ENCODE measurements at regions not wholly inside any gene's neighbourhood (a gene's known extent, or its start where the extent isn't known, plus 50 kb on each side); places are given as distances from the start of the nearest gene placed in this dataset.

DNA sequence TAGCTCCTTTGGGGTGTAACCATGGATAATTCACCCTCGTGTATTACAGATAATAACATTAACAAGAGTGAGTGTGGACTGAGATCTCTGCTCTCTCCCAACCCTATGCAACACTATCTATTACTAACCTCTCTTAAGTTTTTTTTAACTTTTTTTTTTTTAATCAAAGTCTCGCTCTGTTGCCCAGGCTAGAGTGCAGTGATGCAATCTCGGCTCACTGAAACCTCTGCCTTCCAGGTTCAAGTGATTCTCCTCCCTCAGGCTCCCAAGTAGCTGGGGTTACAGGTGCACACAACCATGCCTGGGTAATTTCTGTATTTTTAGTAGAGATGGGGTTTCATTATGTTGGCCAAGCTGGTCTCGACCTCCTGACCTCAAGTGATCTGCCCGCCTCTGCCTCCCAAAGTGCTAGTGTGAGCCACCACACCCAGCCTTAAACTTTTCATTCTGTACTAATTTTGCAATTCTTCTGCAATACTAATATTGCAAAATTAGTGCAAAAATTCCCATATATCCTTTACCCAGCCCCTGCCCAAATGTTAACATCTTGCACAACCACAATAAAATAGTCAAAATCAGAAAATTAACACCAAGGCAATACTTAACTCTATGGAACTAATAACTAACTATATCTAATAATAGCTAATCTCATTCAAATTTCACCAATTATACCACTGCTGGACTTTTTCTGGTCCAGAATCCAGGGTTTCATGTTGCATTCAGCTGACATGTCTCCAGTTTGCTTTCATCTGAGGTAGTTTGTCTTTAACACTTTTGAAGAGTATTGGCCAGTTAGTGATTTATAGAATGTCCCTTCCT is 66.5 kb upstream of the TCF7L2 start:
- no peak overlapping the region for H3K27ac ChIP-seq
- TF ChIP-seq, protein P1, sequence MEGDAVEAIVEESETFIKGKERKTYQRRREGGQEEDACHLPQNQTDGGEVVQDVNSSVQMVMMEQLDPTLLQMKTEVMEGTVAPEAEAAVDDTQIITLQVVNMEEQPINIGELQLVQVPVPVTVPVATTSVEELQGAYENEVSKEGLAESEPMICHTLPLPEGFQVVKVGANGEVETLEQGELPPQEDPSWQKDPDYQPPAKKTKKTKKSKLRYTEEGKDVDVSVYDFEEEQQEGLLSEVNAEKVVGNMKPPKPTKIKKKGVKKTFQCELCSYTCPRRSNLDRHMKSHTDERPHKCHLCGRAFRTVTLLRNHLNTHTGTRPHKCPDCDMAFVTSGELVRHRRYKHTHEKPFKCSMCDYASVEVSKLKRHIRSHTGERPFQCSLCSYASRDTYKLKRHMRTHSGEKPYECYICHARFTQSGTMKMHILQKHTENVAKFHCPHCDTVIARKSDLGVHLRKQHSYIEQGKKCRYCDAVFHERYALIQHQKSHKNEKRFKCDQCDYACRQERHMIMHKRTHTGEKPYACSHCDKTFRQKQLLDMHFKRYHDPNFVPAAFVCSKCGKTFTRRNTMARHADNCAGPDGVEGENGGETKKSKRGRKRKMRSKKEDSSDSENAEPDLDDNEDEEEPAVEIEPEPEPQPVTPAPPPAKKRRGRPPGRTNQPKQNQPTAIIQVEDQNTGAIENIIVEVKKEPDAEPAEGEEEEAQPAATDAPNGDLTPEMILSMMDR (conservative IDR thresholded peaks at IDR 0.05): no peak

DNA sequence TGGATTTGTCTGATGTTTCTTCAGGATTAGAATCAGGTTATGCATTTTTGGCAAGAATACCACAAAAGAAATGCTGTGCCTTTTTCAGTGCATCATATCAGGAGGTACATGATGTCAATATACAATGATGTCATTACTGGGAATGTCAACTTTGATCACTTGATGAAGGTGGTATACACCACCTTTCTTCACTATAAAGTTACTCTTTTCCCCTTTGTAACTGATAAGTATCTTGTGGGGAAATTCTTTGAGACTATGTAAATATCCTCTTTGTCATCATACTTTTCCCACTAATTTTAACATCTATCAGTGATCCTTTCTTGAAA is 65.9 kb upstream of the TCF7L2 start:
- no peak overlapping the region for H3K27ac ChIP-seq
- TF ChIP-seq, protein P1 (conservative IDR thresholded peaks at IDR 0.05): no peak

DNA sequence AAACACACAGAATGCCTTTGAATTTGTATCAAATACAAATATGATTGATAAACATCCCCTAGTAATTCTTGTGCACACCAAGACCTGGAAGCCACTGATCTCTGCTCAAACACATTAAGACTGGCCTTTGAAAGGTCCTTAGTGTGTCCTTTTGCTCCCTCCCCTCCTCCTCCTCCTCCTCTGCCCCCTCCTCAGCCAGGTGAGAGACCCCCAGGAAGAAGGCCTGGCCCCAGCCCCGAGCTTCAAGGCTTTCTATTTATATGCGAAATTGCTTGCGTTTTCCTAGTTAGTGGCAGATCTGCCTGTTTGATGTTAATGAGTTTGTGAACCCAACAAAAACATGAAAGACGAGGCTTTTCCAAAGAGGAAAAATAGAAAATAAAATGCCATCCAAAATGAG is 63.6 kb upstream of the TCF7L2 start:
- TF ChIP-seq, protein P1 (conservative IDR thresholded peaks at IDR 0.05): no peak
- H3K27ac ChIP-seq: no peak overlapping the region

DNA sequence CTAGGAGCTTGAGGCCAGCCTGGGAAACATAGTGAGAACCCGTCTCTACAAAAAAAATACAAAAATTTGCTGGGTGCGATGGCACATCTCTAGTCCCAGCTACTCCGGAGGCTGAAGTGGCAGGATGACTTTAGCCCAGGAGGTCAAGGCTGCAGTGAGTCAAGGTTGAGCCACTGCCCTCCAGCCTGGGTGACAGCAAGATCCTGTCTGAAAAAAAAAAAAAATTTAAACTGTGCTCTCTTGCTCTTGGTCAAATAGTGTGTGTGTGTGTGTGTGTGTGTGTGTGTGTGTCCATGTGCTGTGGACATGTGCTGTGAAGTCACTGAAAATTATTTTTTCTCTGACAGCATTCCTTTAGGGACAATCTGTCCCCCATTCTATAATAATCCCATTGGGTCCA is 62.1 kb upstream of the TCF7L2 start:
- no peak overlapping the region for H3K27ac ChIP-seq
- TF ChIP-seq, protein P1 (conservative IDR thresholded peaks at IDR 0.05): no peak

DNA sequence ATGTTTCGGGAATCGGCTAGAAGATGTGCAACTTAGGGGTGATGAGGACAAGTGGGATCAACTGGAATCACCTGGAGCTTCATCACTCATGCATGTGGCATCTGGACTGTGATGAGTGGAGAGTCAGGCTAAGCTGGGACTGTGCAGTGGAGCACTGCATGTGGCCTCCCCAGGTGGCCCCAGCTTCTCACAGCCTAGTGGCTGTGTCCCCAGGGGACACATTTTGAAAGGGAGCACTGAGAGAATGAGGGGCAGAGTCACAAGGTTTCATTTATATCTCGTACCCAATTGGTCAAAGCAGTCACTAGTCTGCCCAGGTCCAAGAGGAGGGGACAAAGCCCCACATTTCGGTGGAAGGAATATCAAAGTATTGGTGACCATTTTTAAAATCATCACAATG is 54.8 kb upstream of the TCF7L2 start:
- TF ChIP-seq, protein P1 (conservative IDR thresholded peaks at IDR 0.05): no peak
- H3K27ac ChIP-seq: no peak overlapping the region

DNA sequence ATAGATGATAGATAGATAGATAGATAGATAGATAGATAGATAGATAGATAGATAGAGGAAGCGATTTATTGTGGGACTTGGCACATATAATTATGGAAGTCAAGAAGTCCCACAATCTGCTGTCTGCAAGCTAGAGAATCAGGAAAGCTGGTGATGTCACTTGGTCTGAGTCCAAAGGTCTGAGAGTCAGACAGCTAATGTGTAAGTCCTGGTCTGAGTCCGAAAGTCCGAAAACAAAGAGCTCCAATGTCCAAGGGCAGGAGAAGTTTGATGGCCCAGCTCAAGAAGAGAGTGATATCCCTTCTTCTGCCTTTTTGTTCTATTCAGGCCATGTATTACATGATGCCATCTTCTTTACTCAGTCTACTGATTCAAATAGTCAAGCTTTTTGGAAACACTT is 53.8 kb upstream of the TCF7L2 start:
- TF ChIP-seq, protein P1 (conservative IDR thresholded peaks at IDR 0.05): no peak
- H3K27ac ChIP-seq: no peak overlapping the region

DNA sequence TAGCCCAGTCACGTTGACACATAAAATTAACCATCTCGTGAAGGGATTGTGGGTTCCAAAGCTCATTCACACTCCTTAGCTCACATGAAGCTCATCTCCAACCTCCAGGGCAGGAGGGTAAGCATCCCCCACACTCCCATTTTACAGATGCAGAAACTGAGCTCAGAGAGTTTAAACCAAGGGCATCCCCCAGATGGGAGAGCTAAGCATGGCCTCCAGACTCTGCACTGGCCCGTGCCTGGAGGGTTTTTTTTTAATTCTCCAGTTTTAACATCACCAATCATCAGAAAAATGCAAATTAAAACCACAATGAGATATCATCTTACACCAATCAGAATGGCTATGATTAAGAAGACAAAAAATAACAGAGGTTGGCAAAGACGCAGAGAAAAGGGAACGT is 53.3 kb upstream of the TCF7L2 start:
- TF ChIP-seq, protein P1 (conservative IDR thresholded peaks at IDR 0.05): no peak
- H3K27ac ChIP-seq: no peak overlapping the region
